Nephron (organoid): ENCODE measurements at regions not wholly inside any gene's neighbourhood (a gene's known extent, or its start where the extent isn't known, plus 50 kb on each side); places are given as distances from the start of the nearest gene placed in this dataset.
"Not testable (repeated sequence)": the region's sequence is repeated elsewhere in the genome, so short reads cannot be mapped to it uniquely, and the experiment has no call there.

Source experiments
- H3K27ac Mint-ChIP-seq, 3 experiments: 2 replicates each; pipeline ENCODE4 v1.8.0; 2020; ENCODE audit warnings: mixed read lengths in 3 of 3, mild to moderate bottlenecking in 2 of 3, moderate library complexity in 1 of 3
- H3K27me3 Mint-ChIP-seq: 2 replicates; pipeline ENCODE4 v1.8.0; 2021; ENCODE audit warnings: low read depth, mild to moderate bottlenecking, moderate library complexity, mixed read lengths
- H3K36me3 Mint-ChIP-seq: 2 replicates; pipeline ENCODE4 v1.8.0; 2020; ENCODE audit warnings: low read depth, mixed read lengths
- H3K4me1 Mint-ChIP-seq: 2 replicates; pipeline ENCODE4 v1.8.0; 2020; ENCODE audit warnings: mixed read lengths
- H3K4me3 Mint-ChIP-seq, 3 experiments: 2 replicates each; pipeline ENCODE4 v1.8.0; 2020; ENCODE audit warnings: mild to moderate bottlenecking in 3 of 3, mixed read lengths in 3 of 3, moderate library complexity in 2 of 3
- H3K9me3 Mint-ChIP-seq: 2 replicates; pipeline ENCODE4 v1.8.0; 2020; ENCODE audit warnings: mixed read lengths
- TF ChIP-seq, protein P1 (sequence below), 3 experiments: fragments of 200-600 bp; sonication (generic); IDR thresholded peaks; one replicate each; pipeline ENCODE4 v1.5.0; 2021; ENCODE audit warnings: antibody characterized with exemption in 3 of 3; ENCODE audit not compliant: unreplicated experiment in 3 of 3

DNA sequence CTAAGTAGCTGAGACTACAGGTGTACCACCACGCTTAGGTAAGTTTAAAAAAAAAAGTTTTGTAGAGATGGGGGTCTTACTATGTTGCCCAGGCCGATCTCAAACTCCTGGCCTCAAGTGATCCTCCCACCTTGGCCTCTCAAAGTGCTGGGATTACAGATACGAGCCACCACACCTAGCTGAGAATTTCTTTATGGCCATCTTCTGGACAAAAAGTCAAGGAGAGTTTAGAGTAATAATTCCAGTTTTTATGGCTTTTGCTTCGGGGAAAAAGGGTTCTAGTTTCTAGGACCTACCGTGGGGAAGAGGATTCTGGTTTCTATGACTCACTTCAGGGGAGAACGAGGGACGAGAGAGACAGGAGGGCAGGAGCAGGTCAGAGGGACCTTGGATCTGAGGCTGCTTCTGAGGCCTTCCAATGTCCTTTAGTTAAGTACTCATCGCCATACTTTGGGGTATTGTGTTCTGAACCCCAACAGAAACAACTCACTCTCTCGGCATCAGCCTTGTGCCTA, 69.3 kb upstream of the IER3 start:
- Mint-ChIP-seq H3K27me3 (peaks cover 9% of the 10 kb centered on the region), H3K9me3 (no peaks in the 10 kb centered on the region), H3K4me1 (peaks cover 17% of the 10 kb centered on the region), H3K36me3 (no peaks in the 10 kb centered on the region), H3K27ac (peak overlapping the region in 1 of 3 experiments; percentile 42), H3K4me3 (no peak overlapping the region)
- TF ChIP-seq, protein P1, sequence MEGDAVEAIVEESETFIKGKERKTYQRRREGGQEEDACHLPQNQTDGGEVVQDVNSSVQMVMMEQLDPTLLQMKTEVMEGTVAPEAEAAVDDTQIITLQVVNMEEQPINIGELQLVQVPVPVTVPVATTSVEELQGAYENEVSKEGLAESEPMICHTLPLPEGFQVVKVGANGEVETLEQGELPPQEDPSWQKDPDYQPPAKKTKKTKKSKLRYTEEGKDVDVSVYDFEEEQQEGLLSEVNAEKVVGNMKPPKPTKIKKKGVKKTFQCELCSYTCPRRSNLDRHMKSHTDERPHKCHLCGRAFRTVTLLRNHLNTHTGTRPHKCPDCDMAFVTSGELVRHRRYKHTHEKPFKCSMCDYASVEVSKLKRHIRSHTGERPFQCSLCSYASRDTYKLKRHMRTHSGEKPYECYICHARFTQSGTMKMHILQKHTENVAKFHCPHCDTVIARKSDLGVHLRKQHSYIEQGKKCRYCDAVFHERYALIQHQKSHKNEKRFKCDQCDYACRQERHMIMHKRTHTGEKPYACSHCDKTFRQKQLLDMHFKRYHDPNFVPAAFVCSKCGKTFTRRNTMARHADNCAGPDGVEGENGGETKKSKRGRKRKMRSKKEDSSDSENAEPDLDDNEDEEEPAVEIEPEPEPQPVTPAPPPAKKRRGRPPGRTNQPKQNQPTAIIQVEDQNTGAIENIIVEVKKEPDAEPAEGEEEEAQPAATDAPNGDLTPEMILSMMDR (IDR thresholded peaks at IDR 0.05; ENCODE audit: unreplicated experiment in 3 of 3): no peak

DNA sequence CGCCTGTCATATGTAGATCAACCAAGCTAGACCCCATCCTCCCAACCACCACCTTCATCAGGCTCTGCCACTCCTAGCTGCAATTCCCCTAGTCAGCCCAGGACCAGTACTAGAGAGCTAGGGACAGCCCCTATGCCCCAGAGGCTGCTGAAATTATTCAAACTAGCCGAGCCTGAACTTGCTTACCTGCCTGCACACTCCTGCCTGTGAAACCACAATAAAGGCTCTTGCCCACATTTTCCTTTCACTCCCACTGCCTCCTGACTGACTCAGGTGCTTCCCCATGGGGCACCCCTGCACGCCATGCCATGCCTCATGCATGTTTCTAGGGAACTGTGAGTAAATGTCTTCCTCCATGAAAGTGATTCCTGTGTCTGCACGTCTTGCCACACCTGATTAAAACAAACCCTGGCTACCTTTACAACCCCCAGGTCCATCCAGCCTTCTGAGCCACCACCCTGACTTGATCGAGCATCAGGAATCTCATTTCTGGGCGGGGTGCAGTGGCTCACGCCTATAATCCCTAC, 66.5 kb upstream of the IER3 start:
- H3K27ac Mint-ChIP-seq: peak overlapping the region; percentile 3 to 58 (median 40)
- H3K4me1 Mint-ChIP-seq: peaks cover 11% of the 10 kb centered on the region
- H3K36me3 Mint-ChIP-seq: no peaks in the 10 kb centered on the region
- no peak overlapping the region for H3K4me3 Mint-ChIP-seq
- peaks cover 16% of the 10 kb centered on the region for H3K27me3 Mint-ChIP-seq
- TF ChIP-seq, protein P1 (IDR thresholded peaks at IDR 0.05; ENCODE audit: unreplicated experiment in 3 of 3): no peak
- no peaks in the 10 kb centered on the region for H3K9me3 Mint-ChIP-seq

DNA sequence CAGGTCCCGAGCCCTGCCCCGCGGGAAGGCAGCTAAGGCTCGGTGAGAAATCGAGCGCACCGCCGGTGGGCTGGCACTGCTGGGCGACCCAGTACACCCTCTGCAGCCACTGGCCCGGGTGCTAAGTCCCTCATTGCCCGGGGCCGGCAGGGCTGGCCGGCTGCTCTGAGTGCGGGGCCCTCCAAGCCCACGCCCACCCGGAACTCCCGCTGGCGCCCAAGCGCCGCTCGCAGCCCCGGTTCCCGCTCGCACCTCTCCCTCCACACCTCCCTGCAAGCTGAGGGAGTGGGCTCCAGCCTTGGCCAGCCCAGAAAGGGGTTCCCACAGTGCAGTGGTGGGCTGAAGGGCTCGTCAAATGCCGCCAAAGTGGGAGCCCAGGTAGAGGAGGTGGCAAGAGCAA, 63.2 kb upstream of the IER3 start:
- H3K9me3 Mint-ChIP-seq, H3K4me1 Mint-ChIP-seq, H3K36me3 Mint-ChIP-seq, H3K4me3 Mint-ChIP-seq, H3K27ac Mint-ChIP-seq: not testable (repeated sequence)
- peaks cover 12% of the 10 kb centered on the region for H3K27me3 Mint-ChIP-seq

DNA sequence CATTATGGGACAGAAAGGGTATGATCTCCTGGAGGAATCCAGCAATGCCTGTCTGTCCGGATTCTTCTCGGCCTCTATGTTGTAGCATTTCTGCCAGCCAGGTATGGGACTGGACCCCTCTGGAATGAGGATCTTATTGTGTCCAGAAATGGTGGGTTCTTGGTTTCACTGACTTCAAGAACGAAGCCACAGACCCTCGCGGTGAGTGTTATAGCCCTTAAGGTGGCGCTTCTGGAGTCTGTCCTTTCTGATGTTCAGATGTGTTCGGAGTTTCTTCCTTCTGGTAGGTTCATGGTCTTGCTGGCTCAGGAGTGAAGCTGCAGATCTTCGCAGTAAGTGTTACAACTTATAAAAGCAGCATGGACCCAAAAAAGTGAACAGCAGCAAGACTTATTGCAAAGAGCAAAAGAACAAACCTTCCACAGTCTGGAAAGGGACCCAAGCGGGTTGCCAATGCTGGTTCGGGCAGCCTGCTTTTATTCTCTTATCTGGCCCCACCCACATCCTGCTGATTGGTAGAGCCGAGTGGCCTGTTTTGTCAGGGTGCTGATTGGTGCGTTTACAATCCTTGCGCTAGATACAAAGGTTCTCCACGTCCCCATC, 62.3 kb upstream of the IER3 start:
- TF ChIP-seq, protein P1 (IDR thresholded peaks at IDR 0.05; ENCODE audit: unreplicated experiment in 3 of 3): no peak
- Mint-ChIP-seq H3K9me3 (no peaks in the 10 kb centered on the region), H3K4me3 (no peak overlapping the region), H3K27me3 (peaks cover 12% of the 10 kb centered on the region), H3K4me1 (peaks cover 4% of the 10 kb centered on the region), H3K36me3 (no peaks in the 10 kb centered on the region), H3K27ac (no peak overlapping the region)

DNA sequence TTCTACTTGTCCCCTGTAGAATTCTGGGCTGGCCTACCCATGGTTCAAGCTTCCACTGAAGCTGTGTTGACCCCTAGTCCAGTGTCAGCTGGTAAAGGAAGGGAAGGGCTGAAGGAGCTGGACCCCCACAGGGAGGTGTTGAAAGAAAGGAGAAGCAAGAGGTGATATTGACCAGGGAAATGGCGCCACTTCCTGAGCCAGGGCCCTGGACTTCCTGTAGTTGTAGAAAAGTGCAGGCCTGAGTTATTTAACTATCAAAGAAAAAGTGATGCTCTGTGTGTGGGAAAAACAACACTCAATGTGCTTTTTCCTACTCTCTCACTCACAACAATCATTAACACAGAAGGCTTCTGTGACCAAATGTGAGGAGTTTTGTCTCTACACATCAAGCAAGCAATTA, 60.0 kb upstream of the IER3 start:
- Mint-ChIP-seq H3K4me3 (no peak overlapping the region), H3K27me3 (peaks cover 6% of the 10 kb centered on the region), H3K9me3 (no peaks in the 10 kb centered on the region), H3K27ac (peak overlapping the region in 1 of 3 experiments; percentile 49), H3K4me1 (peaks cover 23% of the 10 kb centered on the region), H3K36me3 (no peaks in the 10 kb centered on the region)
- TF ChIP-seq, protein P1 (IDR thresholded peaks at IDR 0.05; ENCODE audit: unreplicated experiment in 3 of 3): no peak

DNA sequence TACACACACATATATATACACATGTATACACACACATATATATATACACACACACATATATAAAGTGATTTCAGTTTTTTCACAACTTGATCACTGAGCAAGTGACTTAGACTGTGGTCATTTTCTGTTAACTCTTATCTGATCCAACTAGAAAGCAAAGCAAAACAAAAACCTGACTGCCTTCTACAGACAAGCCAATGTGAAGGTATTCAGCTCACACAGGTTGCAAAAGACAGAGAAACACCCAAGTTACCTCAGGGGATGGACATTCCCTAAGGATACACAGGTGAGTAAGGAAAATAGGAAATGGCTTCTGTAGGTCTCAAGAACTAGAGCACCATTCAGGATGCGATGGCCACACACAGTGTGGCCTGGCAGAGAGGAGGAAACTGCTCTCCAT, 58.4 kb upstream of the IER3 start:
- Mint-ChIP-seq H3K4me3 (no peak overlapping the region), H3K27ac (peak overlapping the region; percentile 27 to 69 (median 67)), H3K36me3 (no peaks in the 10 kb centered on the region), H3K4me1 (peaks cover 39% of the 10 kb centered on the region), H3K9me3 (no peaks in the 10 kb centered on the region), H3K27me3 (no peaks in the 10 kb centered on the region)
- TF ChIP-seq, protein P1 (IDR thresholded peaks at IDR 0.05; ENCODE audit: unreplicated experiment in 3 of 3): no peak
